ENCODE measurements at regions not wholly inside any gene's neighbourhood (a gene's known extent, or its start where the extent isn't known, plus 50 kb on each side); places are given as distances from the start of the nearest gene placed in this dataset.

DNA sequence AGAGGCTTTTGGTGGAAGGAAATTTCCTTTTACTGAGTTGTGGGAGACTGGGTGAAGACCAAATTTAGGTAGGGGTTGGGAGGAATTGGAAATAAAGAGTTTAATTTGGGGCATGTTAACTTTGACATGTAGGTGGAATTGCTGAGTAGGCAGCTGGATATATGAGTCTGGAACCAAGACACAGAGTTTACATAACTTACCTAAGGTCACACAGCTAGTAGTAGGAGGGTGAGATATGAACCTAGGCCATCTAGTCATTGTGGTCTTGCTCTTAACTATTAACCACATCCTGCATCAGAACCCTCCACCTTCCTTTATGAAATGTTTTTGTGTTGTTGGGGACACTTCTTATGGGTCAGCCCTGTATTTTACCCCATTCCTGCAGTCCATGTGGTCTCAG is 113.1 kb downstream of the ICOS start:
- no peak for DNase-seq

DNA sequence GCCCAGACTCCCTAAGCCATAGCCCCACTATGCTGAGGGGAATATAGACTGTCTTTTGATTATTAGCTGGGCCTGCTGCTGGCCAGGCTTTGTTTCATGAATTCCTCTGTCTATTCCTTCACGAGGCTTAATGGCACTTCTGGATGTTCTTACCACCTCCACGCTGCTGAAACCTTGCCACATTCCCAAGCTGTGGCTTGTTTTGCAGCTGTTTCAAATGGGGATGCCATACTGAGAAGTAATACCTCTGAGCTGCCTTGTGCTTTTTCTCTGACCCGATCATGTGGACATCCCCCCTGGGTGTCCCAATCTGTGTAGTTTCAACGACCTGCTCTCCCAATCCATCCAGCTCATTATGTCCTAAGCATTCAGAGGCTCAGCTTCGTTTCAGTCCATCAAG is 114.1 kb downstream of the ICOS start:
- no peak for DNase-seq

DNA sequence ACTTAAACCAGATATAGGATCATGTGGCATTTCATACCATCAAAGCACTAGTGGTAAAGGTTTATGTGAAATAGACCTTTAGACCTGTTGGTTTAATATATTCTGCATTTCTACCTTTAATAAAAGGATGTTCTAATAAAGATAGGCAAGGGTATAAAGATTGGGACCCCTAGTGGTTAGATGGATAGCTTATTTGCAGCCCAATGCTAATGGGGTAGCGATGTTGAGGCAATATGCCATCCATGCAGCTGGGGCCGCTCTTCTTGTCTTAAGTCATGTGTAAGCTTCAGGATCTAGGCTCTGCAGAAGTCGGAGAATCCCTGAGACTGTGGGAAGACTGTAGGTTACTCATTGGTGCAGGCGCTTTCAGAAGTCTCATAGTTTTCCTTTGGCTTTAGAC is 114.9 kb downstream of the ICOS start:
- no peak for DNase-seq

DNA sequence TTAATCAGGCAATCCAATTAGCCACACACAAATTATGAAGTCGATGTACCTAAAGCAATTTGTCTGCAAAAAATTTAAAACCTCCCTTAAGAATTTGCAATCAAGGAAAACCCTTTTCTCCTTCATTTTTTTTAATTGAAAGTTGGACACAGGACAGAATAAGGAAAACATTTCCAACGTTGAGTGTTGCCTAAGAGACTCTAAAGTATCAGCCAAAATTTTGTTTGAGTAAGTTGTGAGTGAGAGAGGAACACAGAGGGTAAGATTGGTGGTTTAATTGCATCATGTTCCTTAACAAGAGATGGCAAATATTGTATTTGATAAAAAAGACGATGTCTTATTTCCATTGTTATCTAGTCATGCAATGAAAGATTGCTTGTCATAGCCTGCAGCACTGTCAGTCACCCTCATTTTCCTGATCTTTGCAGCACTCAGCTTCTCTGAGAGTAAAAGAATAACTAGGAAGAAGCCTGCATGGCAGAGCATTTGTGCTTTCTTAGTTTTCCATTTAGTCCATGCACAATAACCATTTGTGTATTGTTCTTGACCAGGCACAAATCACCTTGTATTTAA is 115.5 kb downstream of the ICOS start:
- DNase-seq, result no peak

DNA sequence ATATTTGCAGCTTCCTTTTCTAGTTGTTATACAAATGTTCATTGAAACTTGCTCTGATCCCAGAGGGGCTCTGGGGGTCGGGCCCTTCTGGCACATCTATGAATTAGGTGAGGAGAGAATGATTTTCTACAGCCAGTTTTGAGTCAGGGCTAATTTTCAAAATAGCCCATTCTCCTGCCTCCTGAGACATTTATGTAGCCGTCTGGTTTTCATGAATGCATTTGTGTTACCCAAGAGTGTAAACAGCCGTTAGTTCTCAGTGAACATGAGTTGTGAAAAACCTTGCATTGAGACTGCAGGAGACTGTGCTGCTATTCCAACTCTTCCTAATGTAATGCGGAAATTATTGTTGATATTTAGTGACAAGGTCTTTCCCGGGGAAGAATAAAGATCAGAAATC is 122.5 kb downstream of the ICOS start:
- peak; percentile 52 for DNase-seq

DNA sequence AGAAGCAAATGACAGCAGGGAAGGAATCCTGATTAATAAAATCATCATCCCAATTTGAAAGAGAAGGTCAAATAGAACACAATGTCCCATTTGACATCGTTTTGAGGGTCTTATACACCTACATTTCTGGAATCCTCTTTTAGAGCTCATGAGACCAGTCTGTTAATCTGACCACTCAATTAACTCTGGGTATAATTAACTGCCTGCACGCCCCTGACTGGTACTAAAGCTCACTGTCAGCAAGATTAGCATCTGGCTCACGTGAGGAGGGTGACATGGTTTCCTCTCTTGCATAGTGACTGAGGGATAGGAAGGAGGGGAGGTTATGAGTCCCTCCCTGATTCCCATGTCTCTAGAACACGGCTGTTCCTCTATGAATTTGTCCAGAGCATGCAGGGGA is 124.3 kb downstream of the ICOS start:
- no peak for DNase-seq

DNA sequence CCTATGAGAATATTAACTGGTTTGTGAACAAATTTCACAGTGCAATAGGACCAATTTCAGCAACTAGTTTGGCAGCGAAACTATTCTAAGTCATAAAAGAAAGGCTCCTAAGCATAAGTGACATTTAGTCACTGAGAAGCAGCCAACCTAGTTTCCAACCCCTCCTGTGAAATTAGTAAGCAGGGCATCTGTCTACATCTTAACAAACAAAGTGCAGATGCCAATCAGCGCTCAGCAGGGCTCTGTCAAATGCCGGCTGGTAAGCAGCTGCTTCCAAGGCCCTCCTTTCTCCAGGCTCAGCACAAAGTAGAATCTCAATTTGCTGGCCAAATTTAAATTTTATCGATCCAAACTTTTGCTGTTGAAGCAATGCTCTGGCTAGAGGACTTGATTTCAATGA is 124.7 kb downstream of the ICOS start:
- no peak for DNase-seq

DNA sequence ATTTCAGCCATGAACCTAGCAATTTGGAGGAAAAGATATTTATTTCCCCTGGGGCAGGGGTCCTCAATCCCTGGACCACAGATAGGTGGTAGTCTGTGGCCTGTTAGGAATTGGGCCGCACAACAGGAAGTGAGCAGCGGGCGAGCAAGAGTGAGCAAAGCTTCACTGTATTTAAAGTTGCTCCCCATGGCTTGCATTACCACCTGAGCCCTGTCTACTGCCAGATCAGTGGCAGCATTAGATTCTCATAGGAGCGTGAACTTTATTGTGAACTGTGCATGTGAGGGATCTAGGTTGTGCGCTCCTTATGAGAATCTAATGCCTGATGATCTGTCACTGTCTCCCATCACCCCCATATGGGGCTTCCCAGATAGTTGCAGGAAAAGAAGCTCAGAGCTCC is 127.6 kb downstream of the ICOS start:
- DNase-seq, result no peak

DNA sequence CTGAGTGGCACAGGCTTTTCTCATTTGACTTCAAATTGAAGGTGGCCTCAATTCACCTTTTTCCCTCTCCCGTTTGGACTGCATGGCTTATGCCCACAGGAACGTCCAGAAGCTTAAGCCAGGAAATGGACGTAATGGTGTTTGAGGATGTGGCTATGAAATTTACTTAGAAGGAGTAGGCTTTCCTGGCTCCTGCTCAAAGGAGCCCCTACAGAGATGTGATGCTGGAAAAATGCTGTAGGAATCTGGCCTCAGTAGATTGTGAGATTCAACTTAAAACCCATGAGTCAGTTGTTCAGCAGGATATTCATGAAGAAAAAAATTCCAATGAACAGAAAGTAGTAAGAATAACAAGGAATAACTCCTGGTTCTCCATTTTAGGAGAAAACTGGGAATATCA is 129.0 kb downstream of the ICOS start:
- DNase-seq, result no peak

DNA sequence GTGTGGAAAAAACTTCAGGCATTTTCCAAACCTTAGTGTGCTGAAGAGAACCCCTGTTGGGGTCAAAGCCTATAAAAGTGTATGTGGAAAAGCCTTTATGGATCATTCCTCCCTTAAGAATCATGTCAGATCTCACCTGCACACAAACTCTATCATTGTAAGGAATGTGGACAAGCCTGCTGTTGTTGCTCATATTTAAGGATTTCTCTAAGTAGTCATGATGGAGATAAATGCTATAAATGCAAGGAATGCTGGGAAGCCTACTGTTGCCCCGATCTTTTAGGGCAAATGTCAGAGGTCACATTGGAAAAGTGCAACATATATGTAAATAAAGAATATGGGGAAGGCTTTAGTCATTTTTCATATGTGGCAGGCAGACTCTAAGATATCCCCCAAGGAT is 129.5 kb downstream of the ICOS start:
- no peak for DNase-seq

DNA sequence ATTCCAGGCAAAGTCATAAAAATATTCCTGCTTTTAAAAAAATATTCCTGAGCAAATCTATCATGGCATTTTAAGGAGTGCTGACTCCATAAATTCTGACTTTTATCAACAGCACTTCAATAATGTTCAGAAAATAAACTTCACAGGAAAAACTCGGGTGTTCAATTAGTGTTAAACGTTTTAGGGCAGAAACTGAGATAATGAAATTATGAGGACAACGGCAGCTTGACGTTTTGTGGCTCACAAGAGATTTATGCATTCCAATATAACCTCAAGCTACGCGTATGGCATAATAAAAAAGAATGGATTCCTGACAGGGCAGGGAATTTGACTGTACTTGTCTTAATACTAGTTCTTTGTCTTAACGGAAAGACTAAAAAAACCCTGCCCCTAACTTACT is 133.2 kb downstream of the ICOS start:
- DNase-seq, result no peak

DNA sequence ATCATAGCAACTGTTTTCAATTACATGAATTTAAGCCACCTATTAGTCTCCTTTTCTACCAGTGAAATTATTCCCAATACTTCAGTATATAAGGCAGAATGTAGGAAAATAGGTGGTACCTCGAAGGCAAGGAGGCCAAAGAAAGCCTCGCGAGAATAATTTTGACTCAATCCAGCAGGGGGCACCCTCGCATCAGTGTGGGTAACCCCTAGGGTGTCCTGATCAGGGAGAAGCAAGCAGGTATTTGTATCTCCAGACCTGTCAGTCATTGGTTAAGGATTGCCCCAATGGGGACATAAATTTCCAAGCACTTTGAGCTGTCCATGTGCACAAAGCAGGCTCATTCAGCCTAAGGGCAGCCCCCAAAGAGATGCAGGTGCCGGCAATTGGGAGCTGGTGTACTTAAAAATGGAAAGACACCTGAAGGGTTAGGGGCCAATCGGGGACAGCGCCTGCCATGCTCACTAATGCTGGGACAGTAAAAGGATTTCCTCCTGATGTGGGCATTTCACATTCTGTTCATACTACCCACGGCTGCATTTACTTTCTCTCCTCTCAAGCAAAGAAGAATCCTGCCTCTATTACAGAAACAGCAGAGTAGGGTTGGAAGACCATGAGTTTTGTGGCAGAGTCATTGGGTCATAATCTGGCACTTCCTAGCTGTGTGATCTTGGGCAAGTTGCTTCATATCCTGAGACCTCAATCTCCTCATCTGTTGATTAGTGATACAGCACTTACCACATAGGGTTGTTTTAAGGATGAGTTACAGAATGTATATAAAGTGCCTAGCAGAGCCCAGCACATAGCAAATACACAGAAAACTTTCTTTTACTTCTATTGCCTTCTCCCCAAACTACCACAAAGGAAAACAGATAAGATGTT is 136.1 kb downstream of the ICOS start:
- DNase-seq, result no peak

DNA sequence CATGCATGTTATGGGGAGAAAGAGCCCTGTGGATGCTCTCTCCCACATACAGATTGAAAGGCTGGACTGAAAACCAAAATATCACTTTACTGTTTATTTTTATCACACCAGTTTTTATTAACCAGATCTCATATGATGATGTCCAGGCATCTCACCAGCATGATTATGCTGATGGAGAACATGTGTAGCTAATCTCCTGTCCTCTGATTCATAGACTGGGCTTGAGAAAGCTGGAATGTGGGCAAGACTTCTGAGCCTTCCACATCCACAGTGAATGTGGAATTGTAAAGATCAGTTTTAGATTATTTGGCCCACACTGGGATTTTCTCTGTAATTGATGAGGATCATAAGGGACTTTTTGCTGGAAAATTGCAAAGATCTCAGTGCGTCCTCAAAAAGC is 137.9 kb downstream of the ICOS start:
- peak; percentile 83 for DNase-seq

DNA sequence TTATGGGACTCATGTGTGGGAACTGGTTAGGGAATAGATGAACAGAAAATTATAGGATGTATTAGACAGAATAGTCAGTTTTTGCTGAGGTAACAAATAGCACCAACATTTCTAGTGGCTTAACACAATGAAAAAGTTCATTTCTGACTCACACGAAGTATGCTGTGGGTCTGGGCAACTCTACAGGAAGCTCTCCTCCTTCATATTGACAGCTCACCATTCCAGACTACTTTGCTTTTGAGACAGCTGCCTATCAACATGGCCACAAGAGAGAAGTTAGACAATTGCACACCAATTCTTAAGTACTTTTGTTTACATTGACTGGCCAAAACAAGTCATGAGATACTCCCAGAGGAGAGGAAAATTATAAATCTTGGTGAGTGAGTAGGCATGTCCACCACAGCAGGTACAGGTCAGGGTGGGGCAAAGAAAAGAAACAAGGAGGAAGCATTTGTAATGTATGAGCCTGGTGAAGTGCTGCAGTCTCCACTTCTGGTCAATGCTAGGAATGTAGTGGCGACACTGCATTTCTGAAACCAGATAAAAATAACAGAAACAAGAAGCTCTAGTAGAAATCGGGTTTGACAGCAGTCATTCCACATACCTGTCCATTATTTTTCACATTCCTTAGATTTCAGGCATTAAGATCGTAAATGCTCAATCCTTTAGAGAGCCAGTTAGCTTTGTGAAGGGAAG is 141.6 kb downstream of the ICOS start:
- DNase-seq, result no peak

DNA sequence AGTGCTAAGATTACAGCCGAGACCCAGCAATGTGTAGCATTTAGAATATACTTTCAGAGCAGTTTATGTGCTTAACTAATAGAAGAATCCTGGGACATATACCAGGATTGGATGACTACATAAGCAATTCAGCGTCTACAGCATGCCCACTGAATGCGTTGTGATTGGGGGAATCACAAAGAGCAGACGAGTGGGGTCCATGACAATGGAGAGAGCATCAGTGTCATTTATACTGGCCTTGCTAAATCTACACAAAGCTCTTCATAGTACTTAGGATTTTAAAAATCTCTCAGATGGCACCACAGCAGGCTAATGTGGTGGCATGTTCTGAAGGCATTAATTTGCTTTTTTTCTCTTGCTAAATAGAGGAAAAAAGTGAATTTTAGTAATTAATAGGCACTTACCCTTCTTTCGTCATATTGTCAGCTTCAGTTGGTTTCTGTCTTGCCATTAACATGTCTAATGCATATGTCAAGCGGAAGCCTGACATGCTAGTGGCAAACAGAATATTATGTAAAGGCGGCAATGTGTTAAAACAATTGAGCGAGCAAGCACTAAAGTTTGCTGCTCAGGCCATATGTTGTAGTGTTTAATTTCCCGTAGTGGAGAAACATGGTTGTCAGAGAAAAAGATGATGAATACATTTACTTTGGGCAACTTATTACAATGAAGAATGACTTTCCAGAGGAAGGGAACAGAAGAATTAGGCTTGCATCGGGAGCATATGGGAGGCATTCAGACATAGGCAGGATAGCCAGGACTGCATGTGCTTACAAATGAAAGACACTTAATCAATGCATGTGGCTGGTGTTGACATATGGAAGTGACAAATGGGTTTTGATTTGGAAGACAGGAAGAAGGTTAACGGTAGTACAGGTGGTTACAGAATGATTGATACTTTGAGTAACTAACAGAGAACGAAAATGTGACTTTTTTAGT is 145.2 kb downstream of the ICOS start:
- DNase-seq, result peak; percentile 20

DNA sequence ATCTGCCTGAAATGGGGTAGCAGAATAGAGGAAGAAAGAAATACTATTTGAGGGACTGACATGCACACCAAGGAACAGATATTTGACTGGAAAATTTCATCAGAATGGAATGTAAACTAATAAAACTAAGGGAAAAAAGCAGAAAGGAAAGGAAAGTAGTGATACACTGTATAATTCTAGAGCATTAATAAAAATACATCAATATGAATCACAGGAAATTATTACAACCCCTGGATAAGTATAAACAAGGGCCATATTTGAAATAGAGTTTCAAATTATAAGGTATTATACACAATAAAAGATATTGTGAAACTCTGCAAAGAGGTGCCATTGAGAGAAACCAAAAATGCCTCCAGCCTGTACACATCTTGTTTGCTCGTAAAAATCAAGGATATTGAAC is 149.6 kb downstream of the ICOS start:
- no peak for DNase-seq

DNA sequence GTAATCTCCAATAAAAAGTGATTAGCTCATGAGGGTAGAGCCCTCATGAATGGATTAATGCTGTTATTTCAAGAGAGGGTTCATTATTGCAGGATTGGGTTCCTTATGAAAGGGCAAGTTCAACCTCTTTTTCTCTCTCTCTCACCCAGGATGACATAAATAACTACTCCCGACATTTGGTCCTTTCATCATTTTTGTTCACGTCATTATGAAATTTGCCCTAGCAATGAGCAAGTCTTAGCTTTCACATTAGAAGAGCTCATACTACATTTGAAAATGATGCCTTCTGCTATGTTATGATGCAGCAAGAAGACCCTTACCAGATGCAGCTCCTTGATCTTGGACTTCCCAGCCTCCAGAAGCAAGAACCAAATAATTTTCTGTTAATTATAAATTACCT is 152.5 kb downstream of the ICOS start:
- no peak for DNase-seq

DNA sequence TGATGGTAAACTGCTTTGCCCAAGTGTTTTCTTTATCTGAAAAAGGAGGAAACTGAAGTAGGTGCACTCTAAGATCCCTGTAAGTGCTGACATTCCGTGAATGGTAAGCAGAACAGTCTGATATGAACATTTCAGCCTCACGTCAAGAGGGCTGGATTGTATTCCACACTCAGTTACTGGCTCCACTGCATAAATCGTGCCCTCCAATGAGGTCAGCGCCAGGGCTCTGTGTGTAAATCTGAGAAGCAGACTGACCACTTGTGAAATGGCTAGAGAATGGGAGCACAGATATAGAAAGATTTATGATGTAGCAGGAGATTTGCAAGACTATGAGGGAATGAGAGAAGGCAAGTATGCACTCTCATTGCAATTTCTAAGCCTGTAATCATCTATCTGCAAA is 153.0 kb downstream of the ICOS start:
- DNase-seq, result no peak

DNA sequence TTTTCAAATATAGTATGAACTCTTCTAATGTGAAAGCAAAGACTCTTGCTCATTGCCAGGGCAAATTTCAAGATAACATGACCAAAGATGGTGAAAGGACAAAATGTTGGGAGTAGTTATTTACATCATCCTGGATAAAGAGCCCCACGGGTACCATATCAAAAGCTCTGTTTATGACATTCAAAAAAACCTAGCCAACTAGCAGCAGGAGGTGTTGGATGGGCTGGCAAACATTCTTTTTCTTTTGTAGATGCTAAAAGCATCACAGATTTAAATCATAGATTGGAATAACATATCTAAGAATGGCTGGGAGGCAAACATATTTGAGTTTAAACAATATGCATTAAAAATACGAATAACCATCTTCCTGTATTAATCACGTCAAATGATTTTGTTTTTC is 153.5 kb downstream of the ICOS start:
- DNase-seq, result no peak

DNA sequence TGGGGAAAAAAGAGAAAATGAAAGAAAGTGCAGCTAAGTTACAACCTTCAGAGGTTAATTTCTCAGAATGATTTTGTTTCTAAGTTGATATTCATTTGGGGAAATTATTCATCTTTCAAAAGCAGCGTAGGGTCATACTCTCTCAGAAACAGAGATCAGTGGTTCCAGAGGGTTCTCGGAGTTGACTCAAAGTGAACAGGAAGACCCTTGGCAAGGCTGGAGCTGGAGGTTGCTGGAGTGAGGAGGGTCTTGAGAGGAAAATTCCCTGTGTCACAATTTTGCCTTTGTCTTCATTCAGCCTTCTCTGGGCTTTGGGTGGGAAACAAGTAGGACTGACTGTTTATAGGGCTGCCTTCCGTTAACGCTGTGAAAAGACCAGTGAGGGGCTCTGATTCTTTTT is 168.2 kb downstream of the ICOS start:
- DNase-seq, result no peak

DNA sequence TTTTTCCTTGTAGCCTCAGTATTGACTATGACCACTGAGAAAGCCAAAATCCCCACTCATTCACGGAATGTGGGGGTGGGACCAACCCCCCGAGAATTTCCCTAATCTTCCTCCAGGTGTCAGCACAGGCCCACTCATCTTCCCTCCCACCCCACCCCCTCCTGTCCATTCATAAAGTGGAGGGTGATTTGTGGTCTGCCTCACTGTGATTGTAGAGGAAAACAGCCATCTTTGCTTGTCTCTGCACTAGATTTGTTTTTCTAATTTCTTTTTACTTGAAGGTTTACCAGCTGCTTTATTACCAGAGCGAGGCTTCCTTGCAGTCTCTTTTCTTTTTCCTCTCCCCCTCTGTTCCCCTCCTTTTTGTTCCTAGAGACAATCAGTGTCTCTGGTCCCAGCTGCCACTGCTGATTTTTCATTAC is 171.8 kb downstream of the ICOS start:
- peak; percentile 61 for DNase-seq

DNA sequence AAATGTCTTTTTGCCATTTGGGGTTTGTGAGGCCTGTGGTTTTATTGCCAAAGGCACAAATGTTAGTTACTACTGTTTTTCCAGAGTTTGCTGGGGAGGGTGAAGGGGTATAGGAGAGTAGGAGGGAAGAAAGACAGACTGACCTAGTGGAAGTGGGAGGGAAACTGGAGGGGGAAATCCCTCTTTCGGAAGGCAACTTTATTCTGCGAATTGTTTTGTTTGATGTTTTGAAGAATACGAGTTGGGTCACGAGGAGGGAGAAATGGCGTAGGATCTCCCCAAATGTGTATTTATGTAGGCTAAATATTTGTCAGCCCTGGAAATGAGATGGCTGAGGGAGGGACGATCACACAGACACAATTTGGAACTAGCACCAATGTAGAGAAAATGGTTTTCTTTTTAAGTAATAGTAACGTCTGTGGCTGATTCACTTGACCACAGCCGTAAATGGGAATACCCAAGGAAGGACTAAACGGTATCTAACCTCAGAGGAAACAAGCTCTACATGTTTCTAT is 172.3 kb downstream of the ICOS start:
- DNase-seq, result no peak

Measured in tongue (tissue), 1 donor.